H9 (cell line): ENCODE measurements at regions not wholly inside any gene's neighbourhood (a gene's known extent, or its start where the extent isn't known, plus 50 kb on each side); places are given as distances from the start of the nearest gene placed in this dataset.

Experiments
- DNase-seq: peaks from one replicate; pipeline ENCODE4 v3.0.0-alpha.2; 2017
- H2AFZ ChIP-seq: one replicate; pipeline ENCODE4 v1.6.1; 2013; ENCODE audit warnings: mild to moderate bottlenecking, low read length, control low read depth, moderate library complexity
- H2AK5ac ChIP-seq: 2 replicates; pipeline ENCODE4 v1.6.1; 2013; ENCODE audit warnings: low read length, control low read depth, mixed read lengths; ENCODE audit not compliant: insufficient read length
- H2BK120ac ChIP-seq: one replicate; pipeline ENCODE4 v1.6.1; 2013; ENCODE audit warnings: low read depth, mild to moderate bottlenecking, low read length, control low read depth, inconsistent platforms; ENCODE audit not compliant: poor library complexity, severe bottlenecking
- H2BK12ac ChIP-seq: 2 replicates; pipeline ENCODE4 v1.6.1; 2013; ENCODE audit warnings: low read length, control low read depth, mixed read lengths, low read depth; ENCODE audit not compliant: insufficient read length
- H2BK15ac ChIP-seq: 2 replicates; pipeline ENCODE4 v1.6.1; 2013; ENCODE audit warnings: low read depth, low read length, control low read depth
- H2BK20ac ChIP-seq: one replicate; pipeline ENCODE4 v1.6.1; 2013; ENCODE audit warnings: low read depth, mild to moderate bottlenecking, low read length, control low read depth, inconsistent platforms; ENCODE audit not compliant: poor library complexity, severe bottlenecking
- H2BK5ac ChIP-seq: 2 replicates; pipeline ENCODE4 v1.6.1; 2013; ENCODE audit warnings: low read length, control low read depth, mixed read lengths; ENCODE audit not compliant: insufficient read length
- H3K14ac ChIP-seq: 2 replicates; pipeline ENCODE4 v1.6.1; 2013; ENCODE audit warnings: low read length, control low read depth; ENCODE audit not compliant: insufficient read depth
- H3K18ac ChIP-seq: 2 replicates; pipeline ENCODE4 v1.6.1; 2013; ENCODE audit warnings: low read depth, mild to moderate bottlenecking, mixed read lengths, low read length, control low read depth; ENCODE audit not compliant: insufficient read length
- H3K23ac ChIP-seq: 2 replicates; pipeline ENCODE4 v1.6.1; 2013; ENCODE audit warnings: low read length, control low read depth, mixed read lengths, low read depth; ENCODE audit not compliant: insufficient read length
- H3K23me2 ChIP-seq: 2 replicates; pipeline ENCODE4 v1.6.1; 2013; ENCODE audit warnings: low read depth, mild to moderate bottlenecking, mixed read lengths, low read length, control low read depth; ENCODE audit not compliant: insufficient read length, poor library complexity, severe bottlenecking
- H3K27ac ChIP-seq: 2 replicates; pipeline ENCODE4 v1.5.1; 2013; ENCODE audit warnings: low read length, control low read depth, mixed read lengths, low read depth; ENCODE audit not compliant: insufficient read length
- H3K27me3 ChIP-seq: 2 replicates; pipeline ENCODE4 v1.6.1; 2013; ENCODE audit warnings: low read length, control low read depth, inconsistent platforms; ENCODE audit not compliant: insufficient read depth
- H3K4ac ChIP-seq: 2 replicates; pipeline ENCODE4 v1.6.1; 2013; ENCODE audit warnings: low read depth, mild to moderate bottlenecking, control low read depth, inconsistent platforms, low read length, moderate library complexity
- H3K4me1 ChIP-seq: 2 replicates; pipeline ENCODE4 v1.6.1; 2013; ENCODE audit warnings: low read length, control low read depth, inconsistent platforms; ENCODE audit not compliant: insufficient read depth
- H3K4me2 ChIP-seq: 2 replicates; pipeline ENCODE4 v1.6.1; 2013; ENCODE audit warnings: low read length, control low read depth, mixed read lengths; ENCODE audit not compliant: insufficient read length, insufficient read depth
- H3K56ac ChIP-seq: 2 replicates; pipeline ENCODE4 v1.6.1; 2013; ENCODE audit warnings: low read depth, mild to moderate bottlenecking, mixed read lengths, low read length, control low read depth; ENCODE audit not compliant: insufficient read length
- H3K79me1 ChIP-seq: 2 replicates; pipeline ENCODE4 v1.6.1; 2013; ENCODE audit warnings: low read depth, mild to moderate bottlenecking, moderate library complexity, low read length, control low read depth, inconsistent platforms; ENCODE audit not compliant: insufficient read depth, poor library complexity, severe bottlenecking
- H3K79me2 ChIP-seq: 2 replicates; pipeline ENCODE4 v1.6.1; 2013; ENCODE audit warnings: low read length, control low read depth, inconsistent platforms; ENCODE audit not compliant: insufficient read depth
- H3K9ac ChIP-seq: 2 replicates; pipeline ENCODE4 v1.6.1; 2013; ENCODE audit warnings: low read length, control low read depth, mixed read lengths; ENCODE audit not compliant: insufficient read length; ENCODE audit errors: extremely low read depth
- H3K9me3 ChIP-seq: one replicate; pipeline ENCODE4 v1.6.1; 2013; ENCODE audit warnings: low read depth, low read length, inconsistent platforms; ENCODE audit not compliant: control insufficient read depth
- H3T11ph ChIP-seq: one replicate; pipeline ENCODE4 v1.6.1; 2013; ENCODE audit warnings: mild to moderate bottlenecking, low read length, control low read depth, inconsistent platforms
- H4K20me1 ChIP-seq: one replicate; pipeline ENCODE4 v1.6.1; 2013; ENCODE audit not compliant: control insufficient read depth, insufficient read length, insufficient read depth
- H4K5ac ChIP-seq: 2 replicates; pipeline ENCODE4 v1.6.1; 2013; ENCODE audit warnings: low read depth, mild to moderate bottlenecking, mixed read lengths, low read length, control low read depth; ENCODE audit not compliant: insufficient read length
- H4K8ac ChIP-seq: replicated peaks from 2 replicates; pipeline ENCODE4 v1.6.1; 2013; ENCODE audit warnings: low read length, control low read depth, mixed read lengths, low read depth; ENCODE audit not compliant: insufficient read length
- H4K91ac ChIP-seq: 2 replicates; pipeline ENCODE4 v1.6.1; 2013; ENCODE audit warnings: low read depth, mild to moderate bottlenecking, moderate library complexity, mixed read lengths, low read length, control low read depth; ENCODE audit not compliant: insufficient read length
- H3K27ac Mint-ChIP-seq, 3 experiments: 2 replicates in 2 of 3; 3 replicates in 1 of 3; pipeline ENCODE4 v1.8.0; 2020 to 2021; ENCODE audit warnings: mixed read lengths in 3 of 3, mild to moderate bottlenecking in 1 of 3, moderate library complexity in 1 of 3
- H3K27me3 Mint-ChIP-seq: 2 replicates; pipeline ENCODE4 v1.8.0; 2021; ENCODE audit warnings: low read depth, mild to moderate bottlenecking, moderate library complexity, mixed read lengths
- H3K36me3 Mint-ChIP-seq, 3 experiments: 2 replicates in 2 of 3; 3 replicates in 1 of 3; pipeline ENCODE4 v1.8.0; 2020 to 2021; ENCODE audit warnings: low read depth in 3 of 3, mixed read lengths in 3 of 3; ENCODE audit not compliant: insufficient read depth in 1 of 3
- H3K4me1 Mint-ChIP-seq, 2 experiments: 2 replicates each; pipeline ENCODE4 v1.8.0; 2020; ENCODE audit warnings: mixed read lengths in 2 of 2
- H3K4me3 Mint-ChIP-seq, 2 experiments: 2 replicates in 1 of 2; 3 replicates in 1 of 2; pipeline ENCODE4 v1.8.0; 2020 to 2021; ENCODE audit warnings: mild to moderate bottlenecking in 2 of 2, mixed read lengths in 2 of 2, moderate library complexity in 1 of 2
- H3K9me3 Mint-ChIP-seq, 2 experiments: 2 replicates in 1 of 2; 3 replicates in 1 of 2; pipeline ENCODE4 v1.8.0; 2020; ENCODE audit warnings: mild to moderate bottlenecking in 2 of 2, mixed read lengths in 2 of 2, moderate library complexity in 1 of 2
- WGBS: extraction: QIAGEN DNeasy Blood & Tissue Kit; methylation state at CpG from one replicate; pipeline ENCODE4 v1.1.7; 2013; ENCODE audit warnings: missing lambda C conversion rate, low lambda C conversion rate, mixed read lengths; ENCODE audit not compliant: insufficient read length; ENCODE audit errors: extremely low coverage; 5-methylcytosine and 5-hydroxymethylcytosine counted together
- TF ChIP-seq, protein P1 (sequence below): fragments of 200-600 bp; sonication (generic); conservative IDR thresholded peaks from 3 replicates; pipeline ENCODE4 v1.8.0; 2021; ENCODE audit warnings: antibody characterized with exemption, mild to moderate bottlenecking

GRCh38 chr5:44613936-44614335, 194.8 kb upstream of the MRPS30 start:
- DNase-seq = no peak
- H3K9me3 Mint-ChIP-seq = no peaks in the 10 kb centered on the region
- H3K4me1 Mint-ChIP-seq = no peaks in the 10 kb centered on the region
- Histone ChIP-seq H2BK12ac (no peak overlapping the region), H3K9ac (no peak overlapping the region), H3K14ac (no peak overlapping the region), H3K56ac (no peak overlapping the region), H4K91ac (no peak overlapping the region), H3K27me3 (no peaks in the 10 kb centered on the region), H2BK15ac (no peak overlapping the region), H3K27ac (no peak overlapping the region), H3K23ac (no peak overlapping the region), H2BK5ac (no peak overlapping the region), H3K4ac (no peak overlapping the region), H4K5ac (no peak overlapping the region), H3K4me1 (no peaks in the 10 kb centered on the region), H3K9me3 (no peaks in the 10 kb centered on the region), H4K8ac (no peak overlapping the region), H3K79me2 (no peaks in the 10 kb centered on the region), H3K4me2 (no peak overlapping the region), H4K20me1 (no peaks in the 10 kb centered on the region), H2BK20ac (no peak overlapping the region), H2BK120ac (no peak overlapping the region), H3K79me1 (no peaks in the 10 kb centered on the region), H2AK5ac (no peak overlapping the region), H3K18ac (no peak overlapping the region), H3T11ph (no peak overlapping the region), H2AFZ (no peak overlapping the region), H3K23me2 (no peaks in the 10 kb centered on the region)
- TF ChIP-seq, protein P1, sequence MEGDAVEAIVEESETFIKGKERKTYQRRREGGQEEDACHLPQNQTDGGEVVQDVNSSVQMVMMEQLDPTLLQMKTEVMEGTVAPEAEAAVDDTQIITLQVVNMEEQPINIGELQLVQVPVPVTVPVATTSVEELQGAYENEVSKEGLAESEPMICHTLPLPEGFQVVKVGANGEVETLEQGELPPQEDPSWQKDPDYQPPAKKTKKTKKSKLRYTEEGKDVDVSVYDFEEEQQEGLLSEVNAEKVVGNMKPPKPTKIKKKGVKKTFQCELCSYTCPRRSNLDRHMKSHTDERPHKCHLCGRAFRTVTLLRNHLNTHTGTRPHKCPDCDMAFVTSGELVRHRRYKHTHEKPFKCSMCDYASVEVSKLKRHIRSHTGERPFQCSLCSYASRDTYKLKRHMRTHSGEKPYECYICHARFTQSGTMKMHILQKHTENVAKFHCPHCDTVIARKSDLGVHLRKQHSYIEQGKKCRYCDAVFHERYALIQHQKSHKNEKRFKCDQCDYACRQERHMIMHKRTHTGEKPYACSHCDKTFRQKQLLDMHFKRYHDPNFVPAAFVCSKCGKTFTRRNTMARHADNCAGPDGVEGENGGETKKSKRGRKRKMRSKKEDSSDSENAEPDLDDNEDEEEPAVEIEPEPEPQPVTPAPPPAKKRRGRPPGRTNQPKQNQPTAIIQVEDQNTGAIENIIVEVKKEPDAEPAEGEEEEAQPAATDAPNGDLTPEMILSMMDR = no peak
- no CpG with 5 or more reads among the region's 1 CpG for WGBS
- H3K27me3 Mint-ChIP-seq = no peaks in the 10 kb centered on the region
- H3K4me3 Mint-ChIP-seq = no peak overlapping the region
- no peak overlapping the region for H3K27ac Mint-ChIP-seq
- H3K36me3 Mint-ChIP-seq = no peaks in the 10 kb centered on the region
